Hematopoietic multipotent progenitor cell treated with erythropoietin and hydrocortisone succinate and interleukin-3 and kit ligand, for 4 days (in vitro differentiated cells): ENCODE measurements at regions not wholly inside any gene's neighbourhood (a gene's known extent, or its start where the extent isn't known, plus 50 kb on each side); places are given as distances from the start of the nearest gene placed in this dataset.

ENCODE experiments used
- DNase-seq: peaks from one replicate; pipeline ENCODE4 v3.0.0-alpha.2; 2015

GRCh38 chr7:18262058-18262457, 233.5 kb upstream of the HDAC9 start:
- peak; percentile 48 for DNase-seq

GRCh38 chr7:18265611-18266281, 229.8 kb upstream of the HDAC9 start:
- DNase-seq: no peak

GRCh38 chr7:18268571-18268970, 227.0 kb upstream of the HDAC9 start:
- DNase-seq: no peak

- DNase-seq: peak; percentile 8
Measured at GRCh38 chr7:18276380-18276779, 219.2 kb upstream of the HDAC9 start.

GRCh38 chr7:18278316-18278715, 217.2 kb upstream of the HDAC9 start:
- no peak for DNase-seq

GRCh38 chr7:18283045-18283444, 212.5 kb upstream of the HDAC9 start:
- DNase-seq: peak; percentile 5

GRCh38 chr7:18287482-18287881, 208.1 kb upstream of the HDAC9 start:
- DNase-seq: no peak

GRCh38 chr7:18288322-18289037, 207.1 kb upstream of the HDAC9 start:
- DNase-seq: no peak

GRCh38 chr7:18289788-18290187, 205.8 kb upstream of the HDAC9 start:
- DNase-seq: no peak

GRCh38 chr7:18290223-18290622, 205.3 kb upstream of the HDAC9 start:
- DNase-seq: peak; percentile 70

GRCh38 chr7:18290865-18291264, 204.7 kb upstream of the HDAC9 start:
- peak; percentile 47 for DNase-seq

GRCh38 chr7:18292584-18292983, 203.0 kb upstream of the HDAC9 start:
- no peak for DNase-seq

- no peak for DNase-seq
Measured at GRCh38 chr7:18293759-18294158, 201.8 kb upstream of the HDAC9 start.

GRCh38 chr7:18294411-18294810, 201.1 kb upstream of the HDAC9 start:
- DNase-seq: no peak

- peak; percentile 42 for DNase-seq
Measured at GRCh38 chr7:18295781-18296423, 199.6 kb upstream of the HDAC9 start.

- no peak for DNase-seq
Measured at GRCh38 chr7:18302097-18302496, 193.5 kb upstream of the HDAC9 start.

- DNase-seq: no peak
Measured at GRCh38 chr7:18305866-18306265, 189.7 kb upstream of the HDAC9 start.

- no peak for DNase-seq
Measured at GRCh38 chr7:18306696-18307095, 188.9 kb upstream of the HDAC9 start.

- no peak for DNase-seq
Measured at GRCh38 chr7:18308938-18309337, 186.6 kb upstream of the HDAC9 start.

GRCh38 chr7:18312482-18312881, 183.1 kb upstream of the HDAC9 start:
- no peak for DNase-seq

GRCh38 chr7:18313965-18314364, 181.6 kb upstream of the HDAC9 start:
- DNase-seq: no peak

- no peak for DNase-seq
Measured at GRCh38 chr7:18315241-18315640, 180.3 kb upstream of the HDAC9 start.

GRCh38 chr7:18317941-18318340, 177.6 kb upstream of the HDAC9 start:
- no peak for DNase-seq

- DNase-seq: no peak
Measured at GRCh38 chr7:18320422-18320821, 175.1 kb upstream of the HDAC9 start.
